H1 (cell line): ENCODE measurements at regions not wholly inside any gene's neighbourhood (a gene's known extent, or its start where the extent isn't known, plus 50 kb on each side); places are given as distances from the start of the nearest gene placed in this dataset.

ENCODE experiments used
- CTCF ChIA-PET: fragments of 300-600 bp; sonication (Branson Sonifier 250); formaldehyde crosslinking; loops from one replicate; lab custom pipeline; 2021; ENCODE audit not compliant: partially characterized antibody; lab: Charles Lee
- POLR2A ChIA-PET: fragments of 300-600 bp; sonication (Branson Sonifier 250); formaldehyde crosslinking; loops from one replicate; lab custom pipeline; 2021; ENCODE audit warnings: inconsistent platforms; ENCODE audit not compliant: partially characterized antibody; lab: Charles Lee
- DNase-seq, 2 experiments: peaks; one replicate each; pipeline versions ENCODE4 v3.0.0 to v3.0.0-alpha.2; 2010 to 2022; ENCODE audit warnings: low spot score in 2 of 2, low read depth in 1 of 2, mixed read lengths in 1 of 2
- FAIRE-seq: peaks from 2 replicates; lab custom pipeline; 2011; peaks lifted over from hg19 to GRCh38; lab: Jason Lieb, UNC
- H2AFZ ChIP-seq: 2 replicates; pipeline ENCODE4 v1.8.1; 2012; ENCODE audit warnings: low read length, inconsistent platforms
- H2AK5ac ChIP-seq: 2 replicates; pipeline ENCODE4 v1.6.1; 2013; ENCODE audit warnings: low read depth, low read length
- H2BK120ac ChIP-seq: replicated peaks from 2 replicates; pipeline ENCODE3; 2013; ENCODE audit warnings: low read depth, low read length, inconsistent platforms
- H2BK12ac ChIP-seq: 2 replicates; pipeline ENCODE4 v1.6.1; 2013; ENCODE audit warnings: low read depth, low read length
- H2BK15ac ChIP-seq: 2 replicates; pipeline ENCODE4 v1.6.1; 2013; ENCODE audit warnings: low read length
- H2BK20ac ChIP-seq: 2 replicates; pipeline ENCODE4 v1.6.1; 2013; ENCODE audit warnings: low read length
- H2BK5ac ChIP-seq: 2 replicates; pipeline ENCODE4 v1.6.1; 2013; ENCODE audit warnings: low read depth, low read length
- H3K14ac ChIP-seq: 2 replicates; pipeline ENCODE4 v1.6.1; 2013; ENCODE audit warnings: inconsistent platforms; ENCODE audit not compliant: insufficient read length
- H3K18ac ChIP-seq: 2 replicates; pipeline ENCODE4 v1.6.1; 2013; ENCODE audit warnings: low read length; ENCODE audit errors: extremely low read depth
- H3K23ac ChIP-seq: 2 replicates; pipeline ENCODE4 v1.6.1; 2013; ENCODE audit warnings: inconsistent platforms; ENCODE audit not compliant: insufficient read length
- H3K23me2 ChIP-seq: 2 replicates; pipeline ENCODE4 v1.6.1; 2013; ENCODE audit warnings: low read depth, low read length
- H3K27ac ChIP-seq: 2 replicates; pipeline ENCODE4 v1.6.1; 2011; ENCODE audit warnings: low read depth, low read length, inconsistent platforms
- H3K27me3 ChIP-seq, 4 experiments: replicated peaks in 1 of 4; 1 replicate in 1 of 4; 2 replicates in 3 of 4; pipeline versions ENCODE4 v1.6.1 to v1.8.1; 2011 to 2013; ENCODE audit warnings: low read length in 3 of 4, mild to moderate bottlenecking in 3 of 4, inconsistent platforms in 2 of 4, mixed read lengths in 2 of 4, moderate library complexity in 1 of 4; ENCODE audit not compliant: control insufficient read depth in 3 of 4, insufficient read depth in 3 of 4; ENCODE audit errors: extremely low read depth in 1 of 4
- H3K36me3 ChIP-seq, 4 experiments: 2 replicates each; pipeline versions ENCODE4 v1.6.1 to v1.8.1; 2011 to 2013; ENCODE audit warnings: mild to moderate bottlenecking in 4 of 4, low read length in 3 of 4, moderate library complexity in 2 of 4, control low read depth in 1 of 4, inconsistent platforms in 1 of 4; ENCODE audit not compliant: insufficient read depth in 4 of 4, control insufficient read depth in 2 of 4
- H3K4ac ChIP-seq: replicated peaks from 2 replicates; pipeline ENCODE3; 2013; ENCODE audit warnings: low read length, low read depth, mixed read lengths, inconsistent platforms; ENCODE audit not compliant: insufficient read length
- H3K4me1 ChIP-seq, 4 experiments: replicated peaks in 1 of 4; 1 replicate in 1 of 4; 2 replicates in 3 of 4; pipeline versions ENCODE4 v1.6.1 to v1.8.1; 2011 to 2013; ENCODE audit warnings: low read length in 3 of 4, inconsistent platforms in 2 of 4, mixed read lengths in 1 of 4; ENCODE audit not compliant: insufficient read depth in 4 of 4, control insufficient read depth in 3 of 4
- H3K4me2 ChIP-seq, 2 experiments: 2 replicates each; pipeline versions ENCODE4 v1.6.1 to v1.8.1; 2011 to 2013; ENCODE audit warnings: low read depth in 2 of 2, low read length in 2 of 2, control low read depth in 1 of 2, inconsistent platforms in 1 of 2, mild to moderate bottlenecking in 1 of 2; ENCODE audit not compliant: insufficient read depth in 1 of 2
- H3K4me3 ChIP-seq, 4 experiments: fragments of 200-600, 300-600 bp in 1 of 4; sonication (generic), shearing (Covaris generic), sonication (Bioruptor Twin) in 1 of 4; 2 replicates each; pipeline versions ENCODE4 v1.5.1 to v1.8.1; 2011 to 2016; ENCODE audit warnings: low read length in 4 of 4, low read depth in 3 of 4, control low read depth in 2 of 4, inconsistent platforms in 2 of 4, mild to moderate bottlenecking in 2 of 4, mixed read lengths in 1 of 4, moderate library complexity in 1 of 4; ENCODE audit not compliant: insufficient read depth in 2 of 4; ENCODE audit errors: extremely low read depth in 1 of 4
- H3K56ac ChIP-seq: replicated peaks from 2 replicates; pipeline ENCODE3; 2013; ENCODE audit warnings: low read depth, mild to moderate bottlenecking, mixed read lengths, low read length, inconsistent platforms; ENCODE audit not compliant: insufficient read length
- H3K79me1 ChIP-seq: 2 replicates; pipeline ENCODE4 v1.6.1; 2013; ENCODE audit warnings: low read depth, low read length, control low read depth
- H3K79me2 ChIP-seq, 2 experiments: 2 replicates each; pipeline versions ENCODE4 v1.6.1 to v1.8.1; 2012 to 2013; ENCODE audit warnings: low read length in 2 of 2, mild to moderate bottlenecking in 2 of 2, inconsistent platforms in 1 of 2; ENCODE audit not compliant: insufficient read depth in 2 of 2, control insufficient read depth in 1 of 2
- H3K9ac ChIP-seq, 4 experiments: replicated peaks in 1 of 4; 1 replicate in 1 of 4; 2 replicates in 3 of 4; pipeline versions ENCODE4 v1.6.1 to v1.8.1; 2011 to 2013; ENCODE audit warnings: low read depth in 3 of 4, low read length in 3 of 4, control low read depth in 2 of 4, mild to moderate bottlenecking in 2 of 4, moderate library complexity in 2 of 4, inconsistent platforms in 1 of 4; ENCODE audit errors: extremely low read depth in 1 of 4
- H3K9me3 ChIP-seq, 2 experiments: 2 replicates each; pipeline versions ENCODE4 v1.6.1 to v1.8.1; 2012 to 2013; ENCODE audit warnings: mild to moderate bottlenecking in 2 of 2, moderate library complexity in 2 of 2, control low read depth in 1 of 2, inconsistent platforms in 1 of 2, low read depth in 1 of 2, low read length in 1 of 2, mixed read lengths in 1 of 2; ENCODE audit not compliant: insufficient read depth in 2 of 2
- H4K20me1 ChIP-seq, 2 experiments: replicated peaks in 1 of 2; 2 replicates each; pipeline versions ENCODE3 to v1.8.1; 2011 to 2013; ENCODE audit warnings: inconsistent platforms in 2 of 2, low read length in 2 of 2, mild to moderate bottlenecking in 1 of 2; ENCODE audit not compliant: insufficient read depth in 2 of 2, control insufficient read depth in 1 of 2
- H4K5ac ChIP-seq: 2 replicates; pipeline ENCODE4 v1.6.1; 2013; ENCODE audit warnings: low read length, low read depth, mixed read lengths, inconsistent platforms; ENCODE audit not compliant: insufficient read length
- H4K8ac ChIP-seq: 2 replicates; pipeline ENCODE4 v1.8.0; 2013; ENCODE audit warnings: mild to moderate bottlenecking, moderate library complexity, low read length, inconsistent platforms; ENCODE audit not compliant: insufficient read depth; ENCODE audit errors: extremely low read depth
- H4K91ac ChIP-seq: replicated peaks from 2 replicates; pipeline ENCODE3; 2013; ENCODE audit warnings: low read length, mixed read lengths, inconsistent platforms; ENCODE audit not compliant: insufficient read length
- JUN ChIP-seq: IDR thresholded peaks from 2 replicates; pipeline ENCODE4 v1.6.1; 2011; ENCODE audit warnings: low read depth, mild to moderate bottlenecking, improper control_type of control experiment, low read length
- RAD21 ChIP-seq, 2 experiments: IDR thresholded peaks in 1 of 2; conservative IDR thresholded peaks in 1 of 2; 2 replicates each; pipeline ENCODE4 v1.6.1; 2011; ENCODE audit warnings: low read depth in 2 of 2, low read length in 2 of 2, improper control_type of control experiment in 1 of 2, inconsistent platforms in 1 of 2, mild to moderate bottlenecking in 1 of 2, moderate library complexity in 1 of 2
- RNF2 ChIP-seq: fragments of 200-900, 300-1000 bp; sonication (generic); IDR thresholded peaks from 2 replicates; pipeline ENCODE4 v1.7.1; 2016; ENCODE audit warnings: borderline replicate concordance, low read depth, mild to moderate bottlenecking, antibody characterized with exemption, low read length; ENCODE audit not compliant: poor library complexity, severe bottlenecking; ENCODE audit errors: missing control alignments
- SIN3A ChIP-seq, 2 experiments: IDR thresholded peaks in 1 of 2; conservative IDR thresholded peaks in 1 of 2; 2 replicates each; pipeline ENCODE4 v1.6.1; 2011 to 2012; ENCODE audit warnings: low read length in 2 of 2, improper control_type of control experiment in 1 of 2, low read depth in 1 of 2, mild to moderate bottlenecking in 1 of 2
- SP4 ChIP-seq: IDR thresholded peaks from 2 replicates; pipeline ENCODE4 v1.6.1; 2012; ENCODE audit warnings: low read length, inconsistent platforms
- WGBS, 2 experiments: shearing (Covaris generic) in 1 of 2; methylation state at CpG; one replicate each; pipeline versions ENCODE4 v1.1.6 to v1.1.7; 2013 to 2015; ENCODE audit warnings: low lambda C conversion rate in 2 of 2, mixed read lengths in 2 of 2, inconsistent platforms in 1 of 2, low coverage in 1 of 2, missing lambda C conversion rate in 1 of 2; ENCODE audit not compliant: insufficient replicate concordance in 2 of 2, insufficient coverage in 1 of 2, insufficient read length in 1 of 2; ENCODE audit errors: extremely low coverage in 1 of 2, missing lambda C conversion rate in 1 of 2; 5-methylcytosine and 5-hydroxymethylcytosine counted together
- TF ChIP-seq, protein P1 (sequence below): IDR thresholded peaks from 2 replicates; pipeline ENCODE4 v1.6.1; 2012; ENCODE audit warnings: inconsistent platforms

DNA sequence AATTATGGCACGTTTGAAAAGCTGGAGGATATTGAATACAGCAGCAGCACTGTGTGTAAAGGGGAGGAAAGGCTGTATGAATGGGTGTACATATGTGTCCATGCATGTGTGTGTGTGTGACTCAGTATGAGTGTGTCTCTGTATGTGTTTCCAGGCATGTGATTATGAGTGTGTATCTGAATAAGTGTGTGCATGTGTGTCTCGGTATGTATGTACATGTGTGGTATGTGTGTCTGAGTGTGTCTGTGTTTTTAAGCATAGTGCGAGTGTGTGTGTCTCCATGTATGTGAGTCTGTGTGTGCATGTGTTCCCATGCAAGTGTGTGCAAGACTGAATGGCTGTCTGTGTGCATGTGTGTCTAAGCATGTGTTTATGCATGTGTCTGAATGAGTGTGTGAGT lies 259.1 kb upstream of the XYLT1 start:
- Histone ChIP-seq H3K36me3 (peaks cover 0 to 4% (median 0%) of the 10 kb centered on the region in 4 experiments; a peak in 1 of 8 replicates), H3K14ac (no peak overlapping the region), H3K4me3 (no peak overlapping the region), H3K23me2 (0 out of 2 replicates have a peak, but pooled peaks cover 2% of the 10 kb centered on the region), H4K5ac (no peak overlapping the region), H3K23ac (peak overlapping the region; percentile 65), H3K4me2 (no peak overlapping the region), H3K27ac (no peak overlapping the region), H3K9ac (no peak overlapping the region), H3K4ac (no peak overlapping the region), H3K9me3 (peaks cover 8 to 10% of the 10 kb centered on the region in 2 experiments), H2BK15ac (no peak overlapping the region; the same call in 1 of the 2 replicates), H3K79me2 (no peaks in the 10 kb centered on the region), H2AK5ac (no peak overlapping the region), H4K91ac (peak overlapping the region; percentile 65), H2BK20ac (no peak overlapping the region), H3K79me1 (no peaks in the 10 kb centered on the region), H2AFZ (no peak overlapping the region), H2BK12ac (no peak overlapping the region), H2BK120ac (no peak overlapping the region), H2BK5ac (no peak overlapping the region), H4K20me1 (no peaks in the 10 kb centered on the region), H3K56ac (no peak overlapping the region), H3K18ac (no peak overlapping the region; the same call in 1 of the 2 replicates), H4K8ac (no peak overlapping the region), H3K27me3 (no peaks in the 10 kb centered on the region; a peak in 1 of 7 replicates), H3K4me1 (no peaks in the 10 kb centered on the region)
- POLR2A ChIA-PET, result no interaction called here
- TF ChIP-seq RAD21 (IDR thresholded peaks at IDR 0.05 in 1 of 2, conservative IDR thresholded peaks at IDR 0.05 in 1 of 2; ENCODE audit: low read depth in 2 of 2, low read length in 2 of 2) (no peak), RNF2 (no peak), SP4 (no peak), JUN (no peak), SIN3A (conservative IDR thresholded peaks at IDR 0.05 in 1 of 2, IDR thresholded peaks at IDR 0.05 in 1 of 2; ENCODE audit: low read depth in 1 of 2, low read length in 2 of 2) (no peak)
- TF ChIP-seq, protein P1, sequence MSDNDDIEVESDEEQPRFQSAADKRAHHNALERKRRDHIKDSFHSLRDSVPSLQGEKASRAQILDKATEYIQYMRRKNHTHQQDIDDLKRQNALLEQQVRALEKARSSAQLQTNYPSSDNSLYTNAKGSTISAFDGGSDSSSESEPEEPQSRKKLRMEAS, result no peak
- CTCF ChIA-PET, result no interaction called here
- DNase-seq (no peak), FAIRE-seq (no peak)
- 81% methylated on average over 3 of the region's 3 CpGs; no CpG with 5 or more reads in 1 of the 2 experiments for WGBS, 2 experiments
